ENCODE measurements at regions not wholly inside any gene's neighbourhood (a gene's known extent, or its start where the extent isn't known, plus 50 kb on each side); places are given as distances from the start of the nearest gene placed in this dataset.

- Histone ChIP-seq H3K27me3 (ENCODE audit: insufficient read depth, low read length) (no peaks in the 10 kb centered on the region), H3K4me2 (ENCODE audit: low read length) (no peak overlapping the region), H3K36me3 (ENCODE audit: insufficient read depth, low read length) (no peaks in the 10 kb centered on the region), H3K79me2 (ENCODE audit: insufficient read depth, low read length) (no peaks in the 10 kb centered on the region), H3K4me3 (ENCODE audit: low read depth, low read length, poor library complexity, severe bottlenecking) (no peak overlapping the region), H3F3A (ENCODE audit: insufficient read depth, low read length) (no peaks in the 10 kb centered on the region), H3K9me3 (ENCODE audit: low read length) (no peaks in the 10 kb centered on the region), H2AFZ (ENCODE audit: low read length) (no peak overlapping the region), H3K27ac (ENCODE audit: low read depth, low read length, poor library complexity, severe bottlenecking) (no peak overlapping the region), H3K4me1 (ENCODE audit: insufficient read depth, low read length, severe bottlenecking) (no peaks in the 10 kb centered on the region), H3K9me2 (ENCODE audit: low read depth, low read length) (no peaks in the 10 kb centered on the region), H4K20me1 (ENCODE audit: insufficient read depth, low read length) (no peaks in the 10 kb centered on the region), H3K9ac (ENCODE audit: low read length) (no peak overlapping the region)
- TF ChIP-seq CTCF (IDR thresholded peaks at IDR 0.05; ENCODE audit: low read length) = no peak
- TF ChIP-seq EZH2 (IDR thresholded peaks at IDR 0.05; ENCODE audit: borderline replicate concordance, low read length) = no peak
Measured at GRCh38 chr2:220962556-220962955, 609.5 kb downstream of the EPHA4 start.

GRCh38 chr2:220963076-220963475 lies 609.0 kb downstream of the EPHA4 start:
- no peaks in the 10 kb centered on the region for H3K9me3 ChIP-seq (ENCODE audit: low read length)
- no peak overlapping the region for H3K4me3 ChIP-seq (ENCODE audit: low read depth, low read length, poor library complexity, severe bottlenecking)
- no peaks in the 10 kb centered on the region for H3K36me3 ChIP-seq (ENCODE audit: insufficient read depth, low read length)
- no peak overlapping the region for H3K27ac ChIP-seq (ENCODE audit: low read depth, low read length, poor library complexity, severe bottlenecking)
- no peak overlapping the region for H2AFZ ChIP-seq (ENCODE audit: low read length)
- no peaks in the 10 kb centered on the region for H3K79me2 ChIP-seq (ENCODE audit: insufficient read depth, low read length)
- H3K4me2 ChIP-seq (ENCODE audit: low read length) = no peak overlapping the region
- TF ChIP-seq EZH2 (IDR thresholded peaks at IDR 0.05; ENCODE audit: borderline replicate concordance, low read length) (no peak), CTCF (IDR thresholded peaks at IDR 0.05; ENCODE audit: low read length) (no peak)
- H3K4me1 ChIP-seq (ENCODE audit: insufficient read depth, low read length, severe bottlenecking) = no peaks in the 10 kb centered on the region
- no peaks in the 10 kb centered on the region for H3K27me3 ChIP-seq (ENCODE audit: insufficient read depth, low read length)
- no peak overlapping the region for H3K9ac ChIP-seq (ENCODE audit: low read length)
- no peaks in the 10 kb centered on the region for H4K20me1 ChIP-seq (ENCODE audit: insufficient read depth, low read length)
- no peaks in the 10 kb centered on the region for H3F3A ChIP-seq (ENCODE audit: insufficient read depth, low read length)
- H3K9me2 ChIP-seq (ENCODE audit: low read depth, low read length) = no peaks in the 10 kb centered on the region

GRCh38 chr2:220963930-220964329 lies 608.2 kb downstream of the EPHA4 start:
- Histone ChIP-seq H3K9me3 (ENCODE audit: low read length) (no peaks in the 10 kb centered on the region), H3K4me3 (ENCODE audit: low read depth, low read length, poor library complexity, severe bottlenecking) (no peak overlapping the region), H3K9ac (ENCODE audit: low read length) (no peak overlapping the region), H3K4me2 (ENCODE audit: low read length) (no peak overlapping the region), H3K4me1 (ENCODE audit: insufficient read depth, low read length, severe bottlenecking) (no peaks in the 10 kb centered on the region), H3K27ac (ENCODE audit: low read depth, low read length, poor library complexity, severe bottlenecking) (no peak overlapping the region), H2AFZ (ENCODE audit: low read length) (no peak overlapping the region), H3K36me3 (ENCODE audit: insufficient read depth, low read length) (no peaks in the 10 kb centered on the region), H3K9me2 (ENCODE audit: low read depth, low read length) (no peaks in the 10 kb centered on the region), H4K20me1 (ENCODE audit: insufficient read depth, low read length) (no peaks in the 10 kb centered on the region), H3K79me2 (ENCODE audit: insufficient read depth, low read length) (no peaks in the 10 kb centered on the region), H3K27me3 (ENCODE audit: insufficient read depth, low read length) (no peaks in the 10 kb centered on the region), H3F3A (ENCODE audit: insufficient read depth, low read length) (no peaks in the 10 kb centered on the region)
- TF ChIP-seq CTCF (IDR thresholded peaks at IDR 0.05; ENCODE audit: low read length) (no peak), EZH2 (IDR thresholded peaks at IDR 0.05; ENCODE audit: borderline replicate concordance, low read length) (no peak)

All from OCI-LY1 (cell line).